CD4-positive, alpha-beta T cell treated with Interleukin-6 at 100 ng/mL for 8 hours (primary cell): ENCODE measurements at regions not wholly inside any gene's neighbourhood (a gene's known extent, or its start where the extent isn't known, plus 50 kb on each side); places are given as distances from the start of the nearest gene placed in this dataset.

ENCODE experiments used
- DNase-seq: peaks from one replicate; pipeline ENCODE4 v3.0.0-alpha.2; 2020; ENCODE audit warnings: mixed read lengths, low spot score

DNA sequence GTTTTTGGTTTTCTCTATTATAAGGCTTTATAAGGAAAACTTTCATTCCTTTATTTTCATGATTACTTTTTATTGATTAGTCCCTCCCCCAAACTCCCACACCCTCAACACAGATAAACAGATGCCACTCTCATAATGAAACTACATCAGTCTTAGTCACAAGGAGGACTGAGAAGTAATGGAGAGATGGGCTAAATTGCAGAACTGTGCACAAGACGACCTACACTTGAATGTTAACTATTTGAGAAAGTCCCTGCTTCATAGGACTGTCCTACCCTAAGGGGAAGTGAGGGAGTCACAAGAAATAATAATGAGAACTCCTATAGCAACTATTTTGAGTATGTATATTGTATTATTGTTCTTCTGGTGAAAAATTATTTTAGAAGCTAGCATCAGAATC lies 360.8 kb downstream of the RBM43 start:
- no peak for DNase-seq

DNA sequence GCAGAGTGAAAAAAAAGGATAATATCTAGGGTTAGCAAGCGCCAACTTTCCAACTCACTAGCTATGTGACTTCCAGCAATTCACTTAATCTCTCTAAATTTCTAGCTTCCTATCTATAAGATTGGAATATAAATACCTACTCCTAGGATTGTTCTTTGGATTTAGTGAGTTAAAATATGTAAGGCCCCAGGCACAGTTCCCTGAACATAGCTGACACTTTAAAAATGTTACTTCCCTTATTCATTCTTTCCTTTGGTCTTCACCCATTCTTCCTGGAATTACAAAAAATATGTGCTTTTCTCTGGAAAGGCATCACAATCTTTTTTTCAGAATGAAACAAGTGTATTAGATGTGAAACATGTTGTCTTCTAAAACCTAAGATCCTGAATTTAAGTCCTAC lies 365.7 kb downstream of the RBM43 start:
- DNase-seq, result no peak

DNA sequence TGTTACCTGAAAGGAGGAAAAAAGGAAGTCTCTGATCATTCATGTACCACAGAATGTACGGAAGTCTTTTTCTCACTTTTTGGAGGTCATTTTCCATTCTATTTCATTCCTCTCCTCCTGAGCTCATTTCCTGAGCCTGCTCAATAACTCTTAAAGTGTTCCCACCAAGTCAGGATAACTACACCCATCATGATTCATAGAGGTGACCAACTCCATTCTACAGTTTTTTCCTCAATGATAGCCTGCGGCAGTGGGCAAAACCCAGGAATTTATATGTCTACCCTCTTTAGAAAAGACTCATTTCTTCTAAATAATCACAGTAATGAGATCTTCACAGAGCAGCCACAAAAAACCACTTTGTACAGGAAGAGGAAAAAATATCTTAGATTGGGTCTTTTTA lies 372.5 kb downstream of the RBM43 start:
- no peak for DNase-seq

DNA sequence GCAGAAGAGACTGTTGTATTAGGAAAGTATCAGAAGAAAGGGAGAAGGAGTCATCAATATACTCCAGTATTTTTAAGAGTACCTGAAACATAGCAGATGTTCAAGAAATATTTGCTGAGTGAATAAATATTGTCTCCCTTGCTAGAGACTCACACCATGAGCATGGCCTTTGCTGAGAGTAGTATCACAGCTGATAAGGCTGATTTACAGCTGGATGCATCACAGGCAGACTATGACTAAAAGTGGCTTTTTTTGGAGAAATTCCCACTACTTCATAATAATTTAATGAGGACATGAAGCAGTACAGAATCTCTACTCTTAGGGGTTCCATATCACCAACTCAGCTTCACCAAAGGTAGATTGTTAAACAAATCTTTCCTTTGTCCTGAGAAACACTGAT lies 373.3 kb downstream of the RBM43 start:
- DNase-seq, result no peak

DNA sequence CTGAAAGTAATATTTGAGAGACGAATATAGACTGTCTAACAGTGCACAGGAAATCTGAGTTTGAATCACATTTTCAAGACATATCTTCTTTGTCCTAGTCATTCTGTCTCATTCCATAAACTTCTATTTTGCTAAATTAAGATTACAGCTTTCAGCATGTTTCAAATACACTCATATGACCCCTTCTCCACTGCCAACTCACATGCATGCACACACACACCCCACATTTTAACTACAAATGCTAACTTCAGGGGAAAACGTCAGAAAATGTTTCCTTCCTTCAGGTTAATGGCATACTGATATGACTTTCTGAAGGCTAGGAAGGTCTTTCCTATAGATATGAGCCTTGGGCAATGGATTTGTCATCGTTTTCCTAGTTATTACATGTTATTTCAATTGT lies 373.7 kb downstream of the RBM43 start:
- no peak for DNase-seq

DNA sequence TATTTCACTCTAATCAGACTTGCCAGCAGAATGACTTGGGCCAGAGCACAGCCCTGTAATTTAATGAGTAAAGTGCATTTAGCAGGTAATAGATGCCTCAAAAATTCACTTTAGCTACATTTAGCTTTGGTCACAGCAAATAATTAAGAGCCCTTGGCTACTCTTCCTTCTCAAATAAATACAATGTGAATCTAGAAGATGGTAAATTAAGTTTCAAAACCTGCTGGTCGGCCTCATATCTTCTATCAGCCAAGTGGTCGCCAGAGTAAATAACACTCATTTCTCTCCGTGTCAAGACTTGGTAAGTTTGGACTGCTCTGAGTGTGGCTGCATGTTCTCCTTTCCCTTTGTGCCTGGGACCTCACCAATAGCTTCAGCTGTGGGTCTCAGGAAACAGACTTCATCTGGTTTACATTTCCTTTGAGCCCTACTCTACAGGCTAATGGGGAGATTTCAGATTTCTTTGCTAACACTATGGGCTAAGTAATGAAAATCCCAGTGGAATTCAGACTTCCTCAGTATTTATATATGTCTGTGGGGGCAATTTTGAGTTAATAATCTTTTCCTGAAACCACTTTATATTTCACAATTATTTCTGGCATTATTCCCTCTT lies 375.8 kb downstream of the RBM43 start:
- DNase-seq, result no peak

DNA sequence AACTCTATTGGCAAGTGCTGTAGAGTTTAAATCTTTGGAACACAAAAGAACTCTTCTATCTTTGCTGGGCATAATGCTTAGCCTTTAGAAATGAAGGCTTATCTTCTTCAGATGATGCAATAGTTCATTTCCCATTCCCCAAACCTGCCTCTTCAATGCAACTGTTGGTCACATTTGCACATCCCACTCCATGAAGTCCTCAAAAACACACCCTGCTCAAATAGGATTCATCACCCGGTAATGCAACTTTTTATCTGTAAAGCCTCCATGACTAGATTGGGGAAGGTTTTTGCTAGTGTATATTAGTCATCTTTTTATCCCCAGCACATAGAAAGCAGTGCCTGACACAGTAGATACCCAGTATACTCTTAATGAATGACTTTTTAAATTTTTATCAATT lies 376.4 kb downstream of the RBM43 start:
- no peak for DNase-seq

DNA sequence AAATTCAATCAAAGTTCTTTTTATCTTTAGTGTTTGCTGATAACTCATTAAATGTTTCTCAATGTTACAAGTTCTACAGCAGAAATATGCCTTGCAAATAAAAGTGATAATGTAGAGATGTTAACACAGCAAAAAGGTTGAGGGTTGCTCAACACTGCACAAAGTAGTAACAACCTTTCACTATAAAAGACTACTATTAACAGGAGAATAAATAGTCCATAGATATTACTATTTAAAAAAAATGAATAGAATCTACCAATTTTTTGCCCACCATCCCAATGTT lies 378.1 kb downstream of the RBM43 start:
- no peak for DNase-seq

DNA sequence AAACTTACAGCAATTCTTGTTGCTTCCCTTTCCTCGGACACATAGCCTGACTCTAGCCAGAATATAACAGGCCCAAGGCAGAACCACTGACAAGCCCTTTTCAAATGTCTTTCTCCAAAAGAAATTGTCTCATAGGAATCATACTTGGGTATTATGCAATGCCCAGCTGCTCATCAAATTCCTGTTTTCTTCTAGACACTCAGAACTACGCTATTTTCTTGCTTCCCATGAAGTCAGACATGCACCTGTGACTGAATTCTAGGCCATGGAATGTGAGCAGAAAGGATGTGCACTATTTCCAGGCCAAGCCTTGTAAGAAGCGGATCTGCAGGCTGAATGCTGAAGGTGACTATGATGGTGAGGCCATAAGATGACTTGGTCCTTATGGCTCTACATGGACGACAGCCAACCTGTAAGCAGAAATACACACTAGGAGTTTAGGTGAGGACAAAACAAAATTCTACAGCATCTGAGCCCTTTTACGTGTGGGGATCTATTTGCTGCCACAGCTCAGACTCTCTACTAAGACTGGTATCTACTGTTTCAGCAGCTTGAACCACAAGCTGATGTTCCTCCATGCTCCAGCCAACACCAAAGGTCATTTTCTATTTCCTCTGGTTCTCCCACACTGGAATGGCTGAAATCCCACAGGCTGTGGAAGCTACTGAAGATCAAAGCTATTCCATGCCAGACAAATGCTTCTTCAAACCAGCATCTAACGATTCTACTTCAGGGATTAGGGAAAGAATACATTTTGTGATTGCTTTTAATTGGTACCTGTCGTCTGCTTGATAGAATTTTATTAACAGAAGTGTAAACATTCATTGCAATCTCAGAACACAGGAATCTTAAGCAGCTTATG lies 378.7 kb downstream of the RBM43 start:
- no peak for DNase-seq

DNA sequence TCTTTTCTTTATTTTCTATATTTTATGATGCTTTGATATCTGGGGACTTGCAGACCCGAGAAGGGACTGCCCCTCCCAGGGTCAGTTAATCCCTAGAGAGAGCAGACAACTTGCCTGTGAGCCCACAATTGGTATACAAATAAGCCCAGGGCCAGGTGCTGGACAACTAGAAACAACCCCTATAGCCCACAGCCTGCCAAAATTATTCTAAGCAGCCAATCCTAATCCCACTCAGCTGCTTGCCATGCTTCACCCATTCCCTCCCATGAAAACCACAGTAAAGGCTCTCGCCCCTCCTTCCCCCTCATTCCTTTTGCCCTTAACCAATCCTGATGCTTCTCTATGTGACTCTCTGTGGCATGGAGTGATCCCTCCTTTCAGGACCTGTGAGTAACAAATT lies 380.7 kb downstream of the RBM43 start:
- DNase-seq, result no peak

DNA sequence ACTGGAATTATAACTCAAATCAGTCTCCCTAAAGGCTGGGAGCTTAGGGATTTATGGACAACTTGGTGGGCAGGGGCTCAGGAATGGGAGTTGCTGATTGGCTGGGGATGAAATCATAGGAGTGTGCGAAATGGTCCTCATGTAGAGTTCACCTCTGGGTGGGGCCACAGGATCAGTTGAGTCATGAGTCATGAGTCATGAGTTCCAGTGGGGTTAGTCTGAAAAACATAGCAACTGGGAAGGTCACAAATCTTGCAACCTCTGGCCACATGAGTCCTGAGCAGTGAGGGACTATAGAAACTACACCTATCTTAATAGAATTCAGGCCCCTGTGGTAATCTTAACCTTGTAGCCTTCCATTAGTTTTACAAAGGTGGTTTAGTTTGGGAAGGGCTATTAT lies 383.3 kb downstream of the RBM43 start:
- no peak for DNase-seq

DNA sequence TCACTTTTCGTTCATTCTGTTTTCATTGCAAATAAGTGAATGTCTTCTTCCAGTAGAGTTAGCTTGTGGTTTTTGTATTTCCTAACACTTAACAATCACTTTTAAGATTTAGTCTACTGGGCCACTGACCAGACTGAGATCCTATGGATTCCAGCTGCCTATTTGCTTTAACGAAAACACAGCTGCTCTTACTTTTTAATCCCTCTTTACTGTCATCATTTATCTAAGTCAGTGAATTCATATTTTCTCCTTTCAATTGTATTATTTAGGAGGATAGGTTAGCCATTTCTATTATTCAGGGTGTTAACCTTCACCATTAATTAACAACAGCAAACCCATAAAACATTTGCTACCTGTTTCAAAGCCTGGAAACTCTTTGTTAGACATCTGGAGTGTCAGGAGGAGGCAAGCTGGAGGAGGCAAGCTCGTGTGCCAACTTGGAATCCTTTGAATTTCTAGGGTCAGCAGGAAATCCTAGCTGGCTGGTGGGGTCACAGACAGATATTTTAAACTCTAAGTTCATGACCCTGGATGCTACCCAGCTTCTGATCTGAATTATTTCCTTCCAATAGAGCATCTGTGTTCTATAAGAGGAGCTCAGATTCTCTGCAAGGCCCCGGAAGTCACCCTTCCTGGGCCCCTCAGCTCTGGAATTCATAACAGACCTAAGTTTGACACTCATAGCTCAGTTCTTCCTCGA lies 385.3 kb downstream of the RBM43 start:
- DNase-seq, result no peak

DNA sequence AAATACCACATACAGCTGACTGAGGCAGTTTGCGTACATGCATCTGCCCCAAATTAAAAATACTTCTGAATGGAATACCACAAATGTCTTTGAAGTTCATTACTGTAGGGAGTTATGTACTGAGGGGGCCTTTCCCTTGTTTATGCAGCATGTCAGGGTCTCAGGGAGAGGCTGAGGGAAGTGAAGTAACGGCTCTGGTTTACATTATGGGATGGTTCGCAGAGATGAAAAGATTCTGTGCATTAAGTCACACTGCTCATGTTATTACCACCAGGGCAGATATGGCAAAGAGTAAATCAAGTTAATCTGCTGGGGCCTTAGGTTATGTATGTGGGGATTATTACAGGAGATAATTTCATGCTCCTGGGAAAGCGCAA lies 385.9 kb upstream of the RND3 start:
- DNase-seq, result no peak

DNA sequence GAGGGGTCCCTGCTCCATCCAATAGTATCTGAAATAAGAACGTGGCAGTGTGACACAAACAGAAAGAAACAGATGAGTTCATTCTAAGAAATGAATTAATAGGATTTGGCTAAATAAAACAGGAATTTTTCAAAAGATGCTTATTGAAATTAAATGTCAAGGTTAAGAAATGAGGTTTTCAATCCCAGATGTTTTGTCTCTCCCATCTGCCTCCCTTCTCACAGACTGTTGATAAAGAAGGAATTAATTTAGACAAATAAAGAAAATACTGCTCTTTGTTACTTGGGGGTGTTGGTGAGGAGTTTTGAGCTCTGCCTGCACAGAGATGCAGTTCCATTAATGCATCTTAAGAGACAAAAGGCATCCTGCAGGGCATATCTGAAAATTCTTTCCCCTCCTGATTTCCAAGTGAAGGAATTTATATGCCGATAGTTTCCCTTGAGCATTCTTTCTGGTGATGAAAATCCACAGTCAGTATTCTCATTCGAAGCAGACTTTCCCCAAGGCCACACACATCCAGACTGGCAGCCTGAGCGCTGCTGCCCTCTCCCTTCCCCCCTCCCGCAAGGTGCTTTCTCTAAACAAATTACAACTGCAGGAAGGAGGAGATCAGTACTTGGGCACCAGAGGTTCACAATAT lies 385.4 kb upstream of the RND3 start:
- DNase-seq, result no peak

DNA sequence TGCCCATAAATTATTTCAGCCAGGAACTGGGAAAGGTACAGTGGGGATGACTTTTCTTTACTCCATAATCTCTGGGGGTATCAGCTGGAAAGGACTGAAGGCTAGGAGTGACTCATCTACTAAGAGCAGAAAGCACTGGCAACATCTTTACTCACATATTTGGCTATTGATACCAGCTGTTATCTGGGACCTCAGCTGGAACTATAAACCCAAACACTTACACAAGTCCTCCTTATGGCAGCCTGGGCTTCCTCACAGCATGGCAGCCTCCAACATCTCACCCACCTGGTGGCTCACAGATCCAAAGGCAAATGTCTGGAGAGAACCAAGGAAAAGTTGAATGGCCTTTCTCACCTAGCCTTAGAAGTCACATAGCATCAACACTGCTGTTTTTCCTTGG lies 379.0 kb upstream of the RND3 start:
- no peak for DNase-seq

DNA sequence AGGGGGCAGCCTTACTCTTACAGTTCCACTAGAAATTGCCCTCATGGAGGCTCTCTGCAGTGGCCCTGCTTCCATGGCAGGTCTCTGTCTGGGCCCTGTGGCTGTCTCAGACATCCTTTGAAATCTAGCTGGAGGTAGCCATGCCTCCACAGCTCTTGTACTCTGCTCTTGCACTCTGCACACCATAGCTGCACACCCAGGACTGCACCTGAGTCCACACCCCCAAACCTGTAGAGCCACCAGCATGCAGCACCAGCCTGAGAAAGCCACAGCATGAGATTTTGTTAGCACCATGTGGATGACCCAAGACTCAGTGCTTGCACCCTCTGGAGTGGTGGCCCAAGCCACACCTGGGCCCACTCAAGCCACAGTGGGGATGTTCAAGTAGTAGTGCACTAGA lies 376.2 kb upstream of the RND3 start:
- DNase-seq, result no peak

DNA sequence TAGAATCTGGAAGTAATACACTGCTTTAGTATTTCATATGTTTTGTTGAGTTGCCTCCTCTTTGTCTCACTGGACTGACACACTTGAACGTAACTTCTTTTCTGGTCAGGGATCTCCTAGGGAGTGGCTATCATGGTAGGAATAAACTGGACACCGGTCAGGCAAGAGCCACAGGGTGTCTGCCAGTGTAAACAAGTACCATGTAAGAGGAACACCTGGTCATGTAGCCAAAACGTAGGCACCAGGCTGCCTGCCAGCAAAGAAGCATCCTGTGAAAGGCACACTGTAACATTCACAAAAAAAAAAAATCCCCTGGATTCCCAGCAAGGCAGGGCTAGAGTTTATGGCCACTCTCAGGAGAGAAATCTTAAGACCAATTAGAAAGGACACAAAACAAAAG lies 372.8 kb upstream of the RND3 start:
- DNase-seq, result no peak

DNA sequence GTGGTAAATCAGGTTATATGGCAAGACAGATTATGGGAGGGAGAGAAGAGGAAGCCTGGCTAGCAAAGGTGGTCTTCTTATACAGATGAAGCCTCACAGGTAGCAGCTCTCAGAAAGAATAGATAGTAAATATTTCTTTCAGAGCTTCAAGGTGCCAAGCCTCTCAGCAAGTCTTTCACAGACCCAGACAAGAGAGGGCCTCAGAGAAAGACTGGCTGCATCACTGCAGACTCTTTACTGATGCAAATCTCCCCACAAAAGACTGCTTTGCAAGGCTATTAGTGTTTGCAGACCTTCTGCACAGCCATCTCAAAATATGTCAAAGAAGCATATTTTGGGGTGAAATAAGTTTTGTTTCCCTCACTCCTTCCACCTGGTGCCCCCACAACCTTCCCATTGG lies 372.4 kb upstream of the RND3 start:
- no peak for DNase-seq

DNA sequence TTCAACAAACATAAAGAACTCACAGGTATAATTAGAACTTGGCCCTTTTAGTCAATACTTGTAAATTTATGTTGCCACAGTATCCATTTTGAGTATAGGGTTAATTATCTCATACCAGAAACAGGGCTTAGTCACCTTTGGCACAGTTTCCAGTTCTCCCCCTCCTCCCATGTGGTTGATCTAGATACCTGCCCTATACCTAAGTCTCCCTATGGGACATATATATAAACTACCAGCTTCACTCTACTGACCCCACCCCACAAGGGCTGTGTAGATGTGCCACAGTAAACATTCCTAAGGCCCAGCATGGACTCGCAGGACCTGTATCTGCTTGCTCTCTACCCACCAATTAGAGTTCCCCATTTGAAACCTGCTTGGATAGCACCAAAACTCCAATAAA lies 371.7 kb upstream of the RND3 start:
- no peak for DNase-seq

DNA sequence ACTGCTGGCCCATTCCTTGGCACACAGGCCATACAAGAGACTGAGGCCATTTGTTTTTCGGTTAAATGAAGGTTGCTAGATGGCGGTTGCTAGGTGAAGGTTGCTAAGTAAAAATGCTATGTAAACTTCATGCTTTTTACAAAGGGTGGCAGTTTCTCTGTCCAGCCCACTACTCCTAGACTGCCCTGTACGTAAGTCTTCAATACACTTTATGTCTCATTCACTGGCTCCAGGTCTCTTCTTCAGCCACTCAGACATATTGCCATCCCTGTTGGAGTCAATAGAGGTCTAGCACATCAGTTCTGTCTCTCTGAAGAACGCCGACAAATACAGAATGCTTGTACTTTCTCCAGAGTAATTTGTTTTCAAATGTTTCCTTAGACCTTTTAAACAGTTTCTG lies 370.9 kb upstream of the RND3 start:
- no peak for DNase-seq

DNA sequence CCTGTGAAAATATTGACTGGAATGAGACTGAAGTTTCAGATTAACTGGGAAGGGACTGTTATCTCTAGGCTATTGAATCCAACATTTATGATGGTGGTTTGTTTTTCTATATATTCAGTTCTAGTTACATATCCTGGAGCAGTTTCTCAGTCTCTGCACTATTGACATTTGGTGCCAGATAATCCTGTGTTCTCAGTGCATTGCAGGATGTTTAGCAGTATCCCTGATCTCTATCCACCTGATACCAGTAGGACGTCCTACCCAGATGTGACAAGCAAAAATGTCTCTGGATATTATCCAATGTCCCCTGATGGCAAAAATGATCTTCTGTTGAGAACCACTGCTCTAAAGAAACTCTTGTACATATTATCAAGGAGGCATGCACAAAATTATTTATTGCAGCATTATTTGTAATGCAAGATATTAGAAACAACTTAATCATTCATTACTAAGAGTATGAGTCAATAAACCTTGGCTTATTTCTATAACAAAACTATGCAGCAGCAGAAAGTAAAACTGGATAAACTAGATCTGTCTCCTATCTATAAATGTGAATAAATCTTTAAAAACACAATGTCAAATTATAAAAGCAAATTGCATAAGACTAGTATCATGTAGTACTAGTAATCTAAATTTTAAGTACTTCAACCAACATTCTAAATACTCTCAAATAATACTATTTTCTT lies 369.3 kb upstream of the RND3 start:
- no peak for DNase-seq

DNA sequence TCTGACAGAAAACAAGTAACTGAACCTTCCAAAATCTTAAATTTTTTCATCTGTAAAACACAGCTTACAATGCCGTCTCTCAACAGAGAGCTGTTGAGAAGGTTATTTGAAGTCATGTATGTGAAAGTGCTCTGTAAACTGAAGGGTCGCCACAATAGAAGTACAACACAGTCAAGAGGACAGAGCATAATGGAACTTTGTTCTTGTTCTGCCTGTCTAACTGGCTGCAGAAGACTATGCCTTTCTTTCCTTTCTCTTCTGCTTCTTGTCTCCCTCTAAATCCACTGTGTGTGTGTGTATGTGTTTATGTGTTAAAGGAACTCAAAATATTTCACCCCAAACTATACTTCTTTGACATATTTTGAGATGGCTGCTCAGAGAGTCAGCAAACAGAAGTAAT lies 365.8 kb upstream of the RND3 start:
- DNase-seq, result no peak

DNA sequence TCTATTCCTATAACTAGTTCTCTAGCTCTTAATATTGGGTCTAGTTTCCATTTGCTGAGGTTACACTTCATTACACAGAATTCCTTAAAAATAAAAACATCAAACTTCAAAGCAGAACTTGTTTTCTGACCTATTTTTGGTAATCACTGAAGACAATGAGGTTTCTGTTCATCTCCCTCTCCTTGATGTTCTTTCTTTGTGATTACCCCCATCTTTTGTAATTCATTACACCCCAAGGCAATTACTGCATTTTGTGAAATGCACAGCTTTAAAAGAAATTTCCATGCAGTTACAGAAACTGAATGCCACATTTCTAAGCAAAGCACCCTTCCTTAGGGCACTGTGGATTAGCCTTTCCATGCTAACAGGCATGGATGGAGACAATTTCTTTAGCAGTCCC lies 363.2 kb upstream of the RND3 start:
- DNase-seq, result no peak
